SHP77 treated with DMSO at 0.1 percent for 48 hours (cell line): ENCODE measurements at regions not wholly inside any gene's neighbourhood (a gene's known extent, or its start where the extent isn't known, plus 50 kb on each side); places are given as distances from the start of the nearest gene placed in this dataset.

ENCODE experiments used
- DNase-seq: peaks from one replicate; lab custom pipeline; 2025; lab: John Stamatoyannopoulos, UW

GRCh38 chr10:117927871-117928270 lies 118.9 kb downstream of the RAB11FIP2 start:
- no peak for DNase-seq

- DNase-seq = no peak
These were observed 118.5 kb downstream of the RAB11FIP2 start for GRCh38 chr10:117928281-117928680.

- no peak for DNase-seq
These were observed 118.0 kb downstream of the RAB11FIP2 start for GRCh38 chr10:117928741-117929140.

GRCh38 chr10:117929327-117930067 lies 117.2 kb downstream of the RAB11FIP2 start:
- no peak for DNase-seq

DNA sequence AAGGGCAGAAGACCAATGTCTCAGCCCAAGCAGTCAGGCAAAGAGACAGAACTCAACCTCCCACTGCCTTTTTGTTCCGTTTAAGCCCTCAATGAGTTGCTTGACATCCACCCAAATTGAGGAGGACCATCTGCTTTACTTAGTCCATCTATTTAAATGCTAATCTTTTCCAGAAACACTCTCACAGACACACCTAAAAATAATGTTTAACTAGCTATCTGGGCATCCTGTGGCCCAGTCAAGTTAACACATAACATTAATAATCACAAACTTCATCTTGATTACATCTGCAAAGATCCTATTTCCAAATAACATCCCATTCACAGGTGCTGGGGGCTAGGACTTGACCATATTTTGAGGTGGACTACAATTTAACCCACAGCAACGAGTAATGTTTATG lies 115.7 kb downstream of the RAB11FIP2 start:
- no peak for DNase-seq

- no peak for DNase-seq
These were observed 113.7 kb downstream of the RAB11FIP2 start for GRCh38 chr10:117933036-117933435.

GRCh38 chr10:117934477-117934876 lies 112.3 kb downstream of the RAB11FIP2 start:
- DNase-seq = no peak

- DNase-seq = peak; percentile 9
These were observed 110.6 kb downstream of the RAB11FIP2 start for GRCh38 chr10:117936141-117936540.

DNA sequence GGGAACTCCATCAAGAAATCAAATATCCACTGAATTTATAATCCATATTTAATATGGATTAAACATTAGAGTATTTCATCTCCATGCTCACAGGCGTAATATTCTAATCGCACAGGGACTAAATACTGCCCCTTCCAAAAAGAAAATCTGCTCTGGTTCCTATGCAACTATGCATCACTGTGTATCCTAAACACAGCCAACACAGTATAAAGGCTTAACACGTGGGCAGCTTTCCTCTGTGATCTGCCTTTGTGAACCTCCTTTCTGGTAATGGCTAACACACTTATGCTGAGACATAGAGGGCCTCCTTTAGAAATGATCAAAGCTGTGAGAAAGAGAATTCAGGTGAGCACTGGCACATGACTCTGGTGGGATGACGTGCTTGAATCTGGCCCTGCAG lies 110.2 kb downstream of the RAB11FIP2 start:
- no peak for DNase-seq

- DNase-seq = no peak
These were observed 109.8 kb downstream of the RAB11FIP2 start for GRCh38 chr10:117936976-117937375.

- no peak for DNase-seq
These were observed 108.6 kb downstream of the RAB11FIP2 start for GRCh38 chr10:117938104-117938503.

- no peak for DNase-seq
These were observed 104.5 kb downstream of the RAB11FIP2 start for GRCh38 chr10:117942226-117942625.

DNA sequence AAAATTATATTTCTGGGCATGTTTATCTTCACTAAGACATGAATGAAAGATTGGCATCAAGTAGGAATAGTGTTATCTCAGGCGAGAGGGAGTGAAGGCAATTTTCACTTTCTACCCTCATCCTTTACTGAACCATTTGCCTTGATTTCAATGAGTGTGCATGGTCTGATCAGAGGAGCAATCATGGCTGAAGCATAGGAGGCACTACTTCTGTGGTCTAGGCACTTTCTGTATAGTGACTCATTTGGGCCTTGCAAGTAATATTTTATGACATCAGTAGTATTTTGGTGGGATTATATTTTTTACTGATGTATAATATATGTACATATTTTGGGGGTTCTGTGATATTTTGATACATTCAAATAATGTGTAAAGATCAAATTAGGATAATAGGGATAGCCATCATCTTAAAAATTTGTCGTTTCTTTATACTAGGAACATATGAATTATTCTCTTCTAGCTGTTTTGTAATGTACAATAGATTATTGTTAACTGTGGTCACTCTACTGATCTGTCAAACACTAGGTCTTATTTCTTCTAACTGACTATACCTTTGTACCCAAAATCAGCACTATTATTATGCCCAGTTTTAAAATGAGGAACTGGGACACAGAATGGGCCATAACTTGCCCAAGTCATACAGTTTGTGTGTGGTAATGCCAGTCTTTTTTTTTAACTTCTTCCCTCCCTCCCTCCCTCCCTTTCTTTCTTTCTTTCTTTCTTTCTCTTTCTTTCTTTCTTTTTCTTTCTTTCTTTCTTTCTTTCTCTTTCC lies 101.9 kb downstream of the RAB11FIP2 start:
- no peak for DNase-seq

DNA sequence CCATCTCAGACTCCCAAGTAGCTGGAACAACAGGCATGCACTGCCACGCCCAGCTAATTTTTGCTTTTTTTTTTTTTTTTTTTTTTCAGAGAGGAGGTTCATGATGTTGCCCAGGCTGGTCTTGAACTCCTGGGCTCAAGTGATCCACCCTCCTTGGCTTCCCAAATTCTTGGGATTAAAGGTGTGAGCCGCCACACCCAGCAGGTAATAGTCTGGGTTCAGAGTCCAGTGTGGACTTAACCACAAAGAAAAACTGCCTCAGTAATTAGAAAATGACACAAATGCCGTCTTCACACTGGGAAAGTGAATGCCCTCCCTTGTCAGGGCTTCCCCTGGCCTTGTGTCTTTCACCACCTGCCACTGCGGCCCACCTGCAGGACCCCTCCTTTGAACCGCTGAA lies 101.1 kb downstream of the RAB11FIP2 start:
- DNase-seq = no peak

- DNase-seq = no peak
These were observed 100.1 kb downstream of the RAB11FIP2 start for GRCh38 chr10:117946525-117947070.

DNA sequence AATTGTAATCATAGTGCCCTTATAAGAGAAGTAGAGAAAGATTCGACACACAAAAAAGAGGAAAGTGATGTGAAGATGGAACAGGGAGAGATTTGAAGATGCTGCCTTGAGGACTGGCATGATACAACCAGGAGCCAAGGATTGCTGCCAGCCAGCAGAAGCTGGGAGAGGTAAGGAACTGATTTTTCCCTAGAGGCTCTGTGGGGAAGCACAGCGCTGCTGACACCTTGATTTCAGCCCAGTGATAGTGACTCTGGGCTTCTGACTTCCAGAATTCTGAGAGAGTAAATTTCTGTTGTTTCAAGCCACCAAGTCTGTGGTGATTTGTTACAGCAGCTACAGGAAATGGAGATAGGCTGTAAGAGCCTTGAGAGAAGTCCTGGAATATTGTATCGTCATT lies 98.2 kb downstream of the RAB11FIP2 start:
- DNase-seq = no peak

GRCh38 chr10:117950408-117950807 lies 96.3 kb downstream of the RAB11FIP2 start:
- no peak for DNase-seq
